ENCODE measurements at regions not wholly inside any gene's neighbourhood (a gene's known extent, or its start where the extent isn't known, plus 50 kb on each side); places are given as distances from the start of the nearest gene placed in this dataset.

GRCh38 chr2:17188721-17189120, 329.5 kb downstream of the RAD51AP2 start:
- WGBS (ENCODE audit: insufficient coverage, insufficient replicate concordance, low lambda C conversion rate, missing lambda C conversion rate): 50% methylated on average over 1 of the region's 1 CpG
- BruUV-seq (replicated peaks): no TSS peak
- FAIRE-seq (no peak), DNase-seq (ENCODE audit: low read depth, low spot score) (no peak), ATAC-seq (no peak)
- Histone ChIP-seq H2AFZ (ENCODE audit: control insufficient read depth, low read depth, low read length) (no peak overlapping the region), H3K27me3 (replicated peaks in 1 of 2; ENCODE audit: control insufficient read depth in 2 of 2, insufficient read depth in 2 of 2, low read length in 1 of 2) (no peaks in the 10 kb centered on the region), H3K27ac (ENCODE audit: control insufficient read depth, insufficient read depth) (no peak overlapping the region), H3K4me2 (ENCODE audit: control insufficient read depth, insufficient read depth) (no peak overlapping the region), H3K9me3 (replicated peaks; ENCODE audit: control insufficient read depth, insufficient read depth, low read length) (no peaks in the 10 kb centered on the region), H4K20me1 (ENCODE audit: control insufficient read depth, insufficient read depth) (no peaks in the 10 kb centered on the region), H3K79me2 (ENCODE audit: control insufficient read depth, insufficient read depth, low read length) (no peaks in the 10 kb centered on the region), H3K4me1 (ENCODE audit: control insufficient read depth, insufficient read depth, low read length) (no peaks in the 10 kb centered on the region), H3K9ac (ENCODE audit: control insufficient read depth, insufficient read depth, low read length) (no peak overlapping the region), H3K4me3 (no peak overlapping the region), H3K36me3 (ENCODE audit: control insufficient read depth in 2 of 2, insufficient read depth in 2 of 2, low read length in 1 of 2) (no peaks in the 10 kb centered on the region)
- intact Hi-C loops (cut with micrococcal nuclease; ENCODE audit: unreplicated experiment): no loop called here
- POLR2A ChIA-PET: no interaction called here
- CTCF ChIA-PET: no interaction called here
- no peak for TF ChIP-seq IRF4 (IDR thresholded peaks at IDR 0.05; ENCODE audit: low read depth, low read length)
- no peak for TF ChIP-seq POU2F2 (IDR thresholded peaks at IDR 0.05; ENCODE audit: borderline replicate concordance, low read depth, low read length)
- no peak for TF ChIP-seq ZNF687 (IDR thresholded peaks at IDR 0.05)
- TF ChIP-seq SREBF1 (IDR thresholded peaks at IDR 0.05; ENCODE audit: low read length): no peak
- TF ChIP-seq HDAC2 (IDR thresholded peaks at IDR 0.05): no peak
- no peak for TF ChIP-seq MYB (IDR thresholded peaks at IDR 0.05; ENCODE audit: borderline replicate concordance, low read depth, low read length)
- TF ChIP-seq FOXM1 (IDR thresholded peaks at IDR 0.05; ENCODE audit: low read depth, low read length): no peak
- no peak for TF ChIP-seq EGR1 (IDR thresholded peaks at IDR 0.05; ENCODE audit: borderline replicate concordance in 1 of 2, low read depth in 2 of 2, low read length in 2 of 2)
- no peak for TF ChIP-seq E2F8 (IDR thresholded peaks at IDR 0.05; ENCODE audit: low read depth, partially characterized antibody)
- TF ChIP-seq RCOR1 (conservative IDR thresholded peaks at IDR 0.05; ENCODE audit: low read depth, low read length): no peak
- no peak for TF ChIP-seq PAX8 (IDR thresholded peaks at IDR 0.05)
- TF ChIP-seq RB1 (IDR thresholded peaks at IDR 0.05; ENCODE audit: borderline replicate concordance): no peak
- no peak for TF ChIP-seq RAD21 (IDR thresholded peaks at IDR 0.05; ENCODE audit: insufficient read depth, low read depth, low read length)
- TF ChIP-seq CREB1 (IDR thresholded peaks at IDR 0.05; ENCODE audit: low read depth): no peak
- no peak for TF ChIP-seq ZNF274 (IDR thresholded peaks at IDR 0.05; ENCODE audit: insufficient read depth, insufficient read length)
- TF ChIP-seq FOXK2 (IDR thresholded peaks at IDR 0.05): no peak
- TF ChIP-seq NFYB (IDR thresholded peaks at IDR 0.05; ENCODE audit: insufficient read depth, low read depth, low read length): no peak
- no peak for TF ChIP-seq EZH2 (IDR thresholded peaks at IDR 0.05; ENCODE audit: borderline replicate concordance, control insufficient read depth, low read depth, low read length)
- no peak for TF ChIP-seq SMC3 (IDR thresholded peaks at IDR 0.05; ENCODE audit: borderline replicate concordance, low read length)
- no peak for TF ChIP-seq NFXL1 (IDR thresholded peaks at IDR 0.05; ENCODE audit: borderline replicate concordance)
- in situ Hi-C loops (cut with MboI): no loop called here
- SMC1A ChIA-PET (ENCODE audit: uncharacterized antibody, unreplicated experiment): interaction anchor here (1.4 kb wide), 1 partner anchor 12 kb away, joined by 4 read pairs; no protein-coding TSS in a partner anchor
- RAD21 ChIA-PET (ENCODE audit: unreplicated experiment): no interaction called here
